HCT116 (cell line): ENCODE measurements at regions not wholly inside any gene's neighbourhood (a gene's known extent, or its start where the extent isn't known, plus 50 kb on each side); places are given as distances from the start of the nearest gene placed in this dataset.

Experiments
- ATAC-seq: fragments of 200-7000 bp; cut with Tn5 transposase; 2 replicates; pipeline ENCODE4 v1.9.1; 2020; ENCODE audit warnings: mild to moderate bottlenecking, moderate library complexity
- BruUV-seq: library from RNA; stranded (reverse); fragments of 400-500 nt; replicated peaks from 2 replicates; lab custom pipeline; 2021; lab: Mats Ljungman, UMichigan
- CTCF ChIA-PET: fragments of 300-600 bp; sonication (Branson Sonifier 250); formaldehyde crosslinking; loops from one replicate; lab custom pipeline; 2021; ENCODE audit warnings: antibody characterized with exemption; lab: Charles Lee
- POLR2A ChIA-PET: fragments of 300-600, 350-600 bp; sonication (Branson Sonifier 250); formaldehyde crosslinking; loops from one replicate; lab custom pipeline; 2021; ENCODE audit warnings: antibody characterized with exemption; lab: Charles Lee
- RAD21 ChIA-PET, 2 experiments: fragments of 300-600 bp; sonication (Branson Sonifier 250); formaldehyde crosslinking; loops; one replicate each; lab custom pipeline; 2023; ENCODE audit warnings: low total read pairs in 2 of 2; ENCODE audit not compliant: uncharacterized antibody in 2 of 2, unreplicated experiment in 2 of 2, low non-redundant PET in 1 of 2; lab: Charles Lee
- DNase-seq: peaks from one replicate; pipeline ENCODE4 v3.0.0-alpha.2; 2010; ENCODE audit warnings: low read depth, low spot score
- H2AFZ ChIP-seq: fragments of 200-600 bp; shearing (Covaris generic), sonication (generic); 2 replicates; pipeline ENCODE4 v1.6.1; 2017; ENCODE audit warnings: low read depth, mixed run types, mixed read lengths, antibody characterized with exemption, low read length; ENCODE audit not compliant: poor library complexity, severe bottlenecking
- H3K27ac ChIP-seq: 2 replicates; pipeline ENCODE4 v1.5.1; 2012; ENCODE audit warnings: low read depth, low read length
- H3K27me3 ChIP-seq: fragments of 200-600 bp; sonication (generic); 2 replicates; pipeline ENCODE4 v1.6.1; 2016; ENCODE audit warnings: mixed run types, low read length, mixed read lengths; ENCODE audit not compliant: insufficient read depth
- H3K36me3 ChIP-seq, 2 experiments: fragments of 200-500 bp in 1 of 2; fragments of 200-600 bp in 1 of 2; sonication (Bioruptor generic) in 1 of 2; sonication (generic) in 1 of 2; 2 replicates each; pipeline versions ENCODE4 v1.5.1 to v1.6.1; 2014 to 2016; ENCODE audit warnings: low read length in 2 of 2, inconsistent platforms in 1 of 2, mixed read lengths in 1 of 2, mixed run types in 1 of 2; ENCODE audit not compliant: insufficient read depth in 2 of 2, control insufficient read depth in 1 of 2
- H3K4me1 ChIP-seq, 2 experiments: fragments of 200-600 bp in 1 of 2; sonication (generic) in 1 of 2; 2 replicates each; pipeline versions ENCODE4 v1.5.1 to v1.6.1; 2012 to 2017; ENCODE audit warnings: low read length in 2 of 2, inconsistent platforms in 1 of 2, mild to moderate bottlenecking in 1 of 2, mixed read lengths in 1 of 2, mixed run types in 1 of 2, moderate library complexity in 1 of 2; ENCODE audit not compliant: insufficient read depth in 2 of 2, control insufficient read depth in 1 of 2
- H3K4me2 ChIP-seq: fragments of 200-600 bp; sonication (generic); 2 replicates; pipeline ENCODE4 v1.6.1; 2017; ENCODE audit warnings: mixed run types, low read length, mixed read lengths
- H3K4me3 ChIP-seq, 2 experiments: fragments of 200-600 bp in 1 of 2; sonication (generic) in 1 of 2; replicated peaks in 1 of 2; 2 replicates each; pipeline ENCODE4 v1.5.1; 2011 to 2016; ENCODE audit warnings: low read length in 2 of 2, control low read depth in 1 of 2, low read depth in 1 of 2, mild to moderate bottlenecking in 1 of 2, mixed read lengths in 1 of 2, mixed run types in 1 of 2
- H3K79me2 ChIP-seq: fragments of 200-600 bp; sonication (generic); 2 replicates; pipeline ENCODE4 v1.6.1; 2017; ENCODE audit warnings: mild to moderate bottlenecking, mixed run types, low read length, moderate library complexity, mixed read lengths; ENCODE audit not compliant: insufficient read depth
- H3K9ac ChIP-seq: fragments of 200-600 bp; sonication (generic); 2 replicates; pipeline ENCODE4 v1.6.1; 2016; ENCODE audit warnings: low read length, mixed read lengths
- H3K9me2 ChIP-seq: fragments of 200-600 bp; sonication (generic), shearing (Covaris generic); 2 replicates; pipeline ENCODE4 v1.6.1; 2017; ENCODE audit warnings: mixed run types, mild to moderate bottlenecking, moderate library complexity; ENCODE audit not compliant: insufficient read depth
- H3K9me3 ChIP-seq, 2 experiments: fragments of 200-500 bp in 1 of 2; fragments of 200-600 bp in 1 of 2; sonication (Bioruptor generic) in 1 of 2; sonication (generic) in 1 of 2; 2 replicates each; pipeline ENCODE4 v1.6.1; 2014 to 2017; ENCODE audit warnings: low read length in 2 of 2, mixed read lengths in 2 of 2, inconsistent platforms in 1 of 2, low read depth in 1 of 2, mild to moderate bottlenecking in 1 of 2, mixed run types in 1 of 2, moderate library complexity in 1 of 2; ENCODE audit not compliant: control insufficient read depth in 1 of 2, insufficient read depth in 1 of 2
- H4K20me1 ChIP-seq: fragments of 200-600 bp; sonication (generic), shearing (Covaris generic); 2 replicates; pipeline ENCODE4 v1.6.1; 2017; ENCODE audit warnings: mixed run types, mild to moderate bottlenecking, moderate library complexity; ENCODE audit not compliant: insufficient read depth
- CBX3 ChIP-seq: IDR thresholded peaks from 2 replicates; pipeline ENCODE4 v1.6.1; 2012; ENCODE audit warnings: low read depth
- CEBPB ChIP-seq: IDR thresholded peaks from 2 replicates; pipeline ENCODE4 v1.6.1; 2012; ENCODE audit warnings: low read depth
- CTCF ChIP-seq, 3 experiments: fragments of 200-600 bp in 1 of 3; sonication (generic) in 1 of 3; IDR thresholded peaks in 2 of 3; conservative IDR thresholded peaks in 1 of 3; 2 replicates each; pipeline ENCODE4 v1.5.1; 2012 to 2017; ENCODE audit warnings: low read depth in 2 of 3, low read length in 2 of 3, antibody characterized with exemption in 1 of 3, borderline replicate concordance in 1 of 3, control low read depth in 1 of 3, mild to moderate bottlenecking in 1 of 3, mixed read lengths in 1 of 3, mixed run types in 1 of 3, moderate library complexity in 1 of 3; ENCODE audit not compliant: insufficient read depth in 1 of 3
- EGR1 ChIP-seq: IDR thresholded peaks from 2 replicates; pipeline ENCODE4 v1.6.1; 2012; ENCODE audit warnings: low read depth
- EZH2 ChIP-seq: fragments of 200-600 bp; sonication (generic); IDR thresholded peaks from 2 replicates; pipeline ENCODE4 v1.6.1; 2017; ENCODE audit warnings: antibody characterized with exemption, mixed run types
- EZH2phosphoT487 ChIP-seq: fragments of 200-600 bp; IDR thresholded peaks from 2 replicates; pipeline ENCODE4 v1.6.1; 2018; ENCODE audit warnings: antibody characterized with exemption, borderline replicate concordance
- FOSL1 ChIP-seq: IDR thresholded peaks from 2 replicates; pipeline ENCODE4 v1.6.1; 2012; ENCODE audit warnings: low read depth
- JUND ChIP-seq: IDR thresholded peaks from 2 replicates; pipeline ENCODE4 v1.6.1; 2012
- MAX ChIP-seq: IDR thresholded peaks from 2 replicates; pipeline ENCODE4 v1.6.1; 2012
- POLR2A ChIP-seq: IDR thresholded peaks from 2 replicates; pipeline ENCODE4 v1.7.0; 2011; ENCODE audit warnings: borderline replicate concordance; ENCODE audit not compliant: insufficient read depth, insufficient read length; ENCODE audit errors: extremely low read depth
- RAD21 ChIP-seq: IDR thresholded peaks from 2 replicates; pipeline ENCODE4 v1.6.1; 2012; ENCODE audit warnings: low read depth, mild to moderate bottlenecking
- REST ChIP-seq: IDR thresholded peaks from 2 replicates; pipeline ENCODE4 v1.6.1; 2012; ENCODE audit warnings: low read depth
- SP1 ChIP-seq: IDR thresholded peaks from 2 replicates; pipeline ENCODE4 v1.6.1; 2012; ENCODE audit warnings: low read depth
- SRF ChIP-seq: IDR thresholded peaks from 2 replicates; pipeline ENCODE4 v1.6.1; 2012; ENCODE audit warnings: low read depth
- TCF7L2 ChIP-seq: IDR thresholded peaks from 2 replicates; pipeline ENCODE4 v1.7.0; 2011; ENCODE audit warnings: borderline replicate concordance, inconsistent platforms; ENCODE audit not compliant: insufficient read depth, insufficient read length; ENCODE audit errors: extremely low read depth
- YY1 ChIP-seq: IDR thresholded peaks from 2 replicates; pipeline ENCODE4 v1.6.1; 2011; ENCODE audit warnings: low read length, low read depth, moderate library complexity, mild to moderate bottlenecking; ENCODE audit not compliant: insufficient replicate concordance; ENCODE audit errors: extremely low read depth
- ZFX ChIP-seq: fragments of 450-650 bp; IDR thresholded peaks from 2 replicates; pipeline ENCODE4 v1.6.1; 2017
- ZNF274 ChIP-seq: fragments of 200-500 bp; sonication (Bioruptor generic); IDR thresholded peaks from 2 replicates; pipeline ENCODE4 v1.6.1; 2014; ENCODE audit warnings: mild to moderate bottlenecking, low read depth, low read length, inconsistent platforms
- intact Hi-C: fragments of 100-400 bp; cut with micrococcal nuclease; formaldehyde crosslinking; loops from 2 replicates; pipeline ENCODE4 v1.10.0; 2022
- TF ChIP-seq, protein P1 (sequence below): IDR thresholded peaks from 2 replicates; pipeline ENCODE4 v1.6.1; 2011; ENCODE audit warnings: mild to moderate bottlenecking, low read length, moderate library complexity; ENCODE audit not compliant: insufficient replicate concordance; ENCODE audit errors: extremely low read depth

- CTCF ChIA-PET, result no interaction called here
- Histone ChIP-seq H4K20me1 (no peaks in the 10 kb centered on the region), H2AFZ (no peak overlapping the region), H3K9me3 (peaks cover 0 to 4% of the 10 kb centered on the region in 2 experiments; a peak in 1 of 4 replicates), H3K4me1 (no peaks in the 10 kb centered on the region), H3K4me3 (no peak overlapping the region), H3K36me3 (no peaks in the 10 kb centered on the region), H3K9ac (no peak overlapping the region), H3K27ac (no peak overlapping the region)
- no TSS peak for BruUV-seq
- POLR2A ChIA-PET, result no interaction called here
- intact Hi-C loops, result no loop called here
- DNase-seq (no peak), ATAC-seq (no peak)
- TF ChIP-seq CBX3 (no peak), ZFX (no peak), SRF (no peak), RAD21 (no peak), YY1 (no peak), EZH2phosphoT487 (no peak), REST (no peak), CTCF (IDR thresholded peaks at IDR 0.05 in 2 of 3, conservative IDR thresholded peaks at IDR 0.05 in 1 of 3; ENCODE audit: borderline replicate concordance in 1 of 3, insufficient read depth in 1 of 3, low read depth in 2 of 3, low read length in 2 of 3) (no peak), SP1 (no peak), TCF7L2 (no peak), JUND (no peak), MAX (no peak), EGR1 (no peak), ZNF274 (no peak), CEBPB (no peak), EZH2 (no peak), POLR2A (no peak), FOSL1 (no peak)
- TF ChIP-seq, protein P1, sequence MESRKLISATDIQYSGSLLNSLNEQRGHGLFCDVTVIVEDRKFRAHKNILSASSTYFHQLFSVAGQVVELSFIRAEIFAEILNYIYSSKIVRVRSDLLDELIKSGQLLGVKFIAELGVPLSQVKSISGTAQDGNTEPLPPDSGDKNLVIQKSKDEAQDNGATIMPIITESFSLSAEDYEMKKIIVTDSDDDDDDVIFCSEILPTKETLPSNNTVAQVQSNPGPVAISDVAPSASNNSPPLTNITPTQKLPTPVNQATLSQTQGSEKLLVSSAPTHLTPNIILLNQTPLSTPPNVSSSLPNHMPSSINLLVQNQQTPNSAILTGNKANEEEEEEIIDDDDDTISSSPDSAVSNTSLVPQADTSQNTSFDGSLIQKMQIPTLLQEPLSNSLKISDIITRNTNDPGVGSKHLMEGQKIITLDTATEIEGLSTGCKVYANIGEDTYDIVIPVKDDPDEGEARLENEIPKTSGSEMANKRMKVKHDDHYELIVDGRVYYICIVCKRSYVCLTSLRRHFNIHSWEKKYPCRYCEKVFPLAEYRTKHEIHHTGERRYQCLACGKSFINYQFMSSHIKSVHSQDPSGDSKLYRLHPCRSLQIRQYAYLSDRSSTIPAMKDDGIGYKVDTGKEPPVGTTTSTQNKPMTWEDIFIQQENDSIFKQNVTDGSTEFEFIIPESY, result no peak
- TF ChIP-seq, all 23 proteins: peak for 0
- Histone ChIP-seq H3K79me2 (no peaks in the 10 kb centered on the region), H3K4me2 (no peak overlapping the region), H3K9me2 (no peaks in the 10 kb centered on the region), H3K27me3 (no peaks in the 10 kb centered on the region)
- RAD21 ChIA-PET, result no interaction called here
These were observed 161.5 kb upstream of the ESRRG start for GRCh38 chr1:216884614-216885229.
